HG03457 (cell line): ENCODE measurements at regions not wholly inside any gene's neighbourhood (a gene's known extent, or its start where the extent isn't known, plus 50 kb on each side); places are given as distances from the start of the nearest gene placed in this dataset.

ENCODE experiments used
- ATAC-seq: cut with Tn5 transposase; IDR thresholded peaks from one replicate; pipeline ENCODE4 v1.9.1; 2021; ENCODE audit warnings: moderate number of reproducible peaks; ENCODE audit not compliant: unreplicated experiment

GRCh38 chr2:129721236-129721635 lies 258.2 kb upstream of the RAB6C start:
- no peak for ATAC-seq

DNA sequence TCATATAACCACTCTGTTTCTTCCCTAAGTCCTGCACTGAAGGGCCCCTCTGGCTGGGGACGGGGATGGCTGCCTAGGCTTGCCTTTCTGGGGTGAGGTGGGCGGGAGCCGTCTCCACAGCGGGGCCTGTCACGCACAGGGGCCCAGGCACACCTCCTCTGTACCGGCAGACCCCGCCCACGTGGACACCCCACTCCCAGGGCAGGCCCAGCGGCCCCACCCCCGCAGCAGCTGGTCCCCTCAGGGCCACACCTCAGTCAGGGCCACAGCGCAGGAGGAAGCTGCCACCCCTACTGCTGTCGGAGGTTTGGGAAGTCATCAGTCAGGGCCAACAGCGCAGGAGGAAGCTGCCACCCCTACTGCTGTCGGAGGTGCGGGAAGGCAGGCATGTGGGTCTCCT lies 257.6 kb upstream of the RAB6C start:
- ATAC-seq = no peak

- no peak for ATAC-seq
Measured at GRCh38 chr2:129722306-129723019, 257.0 kb upstream of the RAB6C start.

GRCh38 chr2:129723277-129724020 lies 256.0 kb upstream of the RAB6C start:
- no peak for ATAC-seq

GRCh38 chr2:129724021-129724757 lies 255.3 kb upstream of the RAB6C start:
- no peak for ATAC-seq

DNA sequence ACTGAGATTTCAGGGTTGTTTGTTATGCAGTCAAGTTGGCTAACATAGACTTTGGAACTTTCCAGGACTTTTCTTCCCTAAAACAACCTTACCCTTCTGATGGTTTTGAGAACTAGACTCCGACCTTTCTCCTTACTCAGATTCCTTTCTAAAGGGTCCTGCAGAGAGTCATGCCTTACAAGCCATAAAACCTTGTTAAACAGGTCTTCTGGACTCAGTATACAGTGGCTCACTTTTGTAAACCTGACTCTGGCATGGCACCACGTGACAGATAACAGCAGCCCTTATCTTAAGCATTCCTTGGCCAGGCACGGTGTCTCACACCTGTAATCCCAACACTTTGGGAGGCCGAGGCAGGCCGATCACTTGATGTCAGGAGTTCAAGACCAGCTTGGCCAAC lies 253.2 kb upstream of the RAB6C start:
- ATAC-seq = no peak

GRCh38 chr2:129727286-129727685 lies 252.2 kb upstream of the RAB6C start:
- no peak for ATAC-seq

- ATAC-seq = no peak
Measured at GRCh38 chr2:129728035-129728972, 251.2 kb upstream of the RAB6C start.

GRCh38 chr2:129729011-129729410 lies 250.5 kb upstream of the RAB6C start:
- no peak for ATAC-seq

DNA sequence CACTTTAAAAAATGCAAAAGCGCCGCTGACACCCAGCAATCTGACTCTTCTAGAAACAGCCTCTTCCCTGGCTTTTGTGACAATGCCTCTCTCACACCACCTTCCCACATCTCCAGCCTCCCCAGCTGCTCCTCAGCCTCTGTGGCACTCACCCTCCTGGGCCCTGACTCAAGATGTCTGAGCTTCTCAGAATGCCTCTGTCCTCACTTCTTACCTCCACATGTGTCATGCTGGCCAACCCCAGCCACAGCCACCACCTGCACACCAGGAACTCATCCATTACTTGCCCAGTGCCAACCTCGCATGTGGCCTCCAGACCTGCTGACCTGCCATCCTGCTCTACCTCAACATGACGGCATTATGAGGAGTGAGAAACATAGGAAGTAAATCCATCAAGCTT lies 249.8 kb upstream of the RAB6C start:
- no peak for ATAC-seq

DNA sequence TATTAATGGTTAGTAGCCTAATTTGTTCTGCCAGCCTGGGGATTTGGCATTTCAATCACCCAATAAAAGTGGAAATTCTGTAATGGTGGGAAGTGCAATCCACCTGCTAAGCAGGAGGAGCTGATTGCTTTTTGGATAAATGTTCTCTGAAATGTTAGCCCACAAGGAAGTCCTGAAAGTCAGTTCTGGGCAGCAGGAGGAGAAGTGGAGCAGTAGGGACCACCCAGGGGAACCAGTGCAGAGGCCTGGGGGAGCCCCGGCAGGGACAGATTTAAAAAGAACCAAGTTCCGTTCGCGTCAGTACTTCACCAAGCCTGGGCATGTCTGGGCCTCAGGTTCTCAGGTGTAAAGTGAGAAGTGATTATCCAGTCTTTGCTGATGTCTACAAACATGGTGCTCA lies 248.5 kb upstream of the RAB6C start:
- ATAC-seq = no peak

DNA sequence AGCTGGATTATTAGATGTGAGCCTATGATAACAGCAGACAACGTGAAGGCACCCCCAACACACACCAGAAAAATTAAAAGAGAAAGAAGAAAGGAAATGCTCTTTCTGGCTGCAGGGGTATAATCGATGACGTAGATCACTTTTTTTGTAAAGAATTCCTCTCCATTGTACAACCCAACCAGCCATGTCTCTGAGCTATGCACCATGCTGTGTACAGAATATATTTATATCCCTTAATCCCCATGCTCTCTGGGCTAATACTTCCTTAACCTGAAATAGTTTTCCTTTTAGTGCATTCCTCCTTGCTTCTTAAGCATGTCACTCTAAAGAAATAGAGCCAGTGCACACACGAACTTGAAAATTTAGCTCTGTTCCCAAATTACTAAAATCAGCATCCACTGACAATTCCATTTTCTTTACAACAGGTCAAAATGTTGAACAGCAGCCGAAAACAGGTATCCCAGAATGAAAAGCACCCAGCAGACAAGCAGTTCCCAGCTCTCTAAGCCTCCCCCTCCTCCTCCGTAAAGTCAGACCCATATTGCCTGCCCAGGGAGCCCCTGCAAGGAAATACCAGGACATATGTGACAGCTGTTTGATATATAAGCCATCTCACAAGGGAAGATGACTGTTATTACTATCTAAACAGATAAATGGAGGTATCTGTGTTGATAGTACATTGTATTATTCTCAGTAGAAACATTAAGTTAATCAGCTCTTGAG lies 247.4 kb upstream of the RAB6C start:
- ATAC-seq = no peak

DNA sequence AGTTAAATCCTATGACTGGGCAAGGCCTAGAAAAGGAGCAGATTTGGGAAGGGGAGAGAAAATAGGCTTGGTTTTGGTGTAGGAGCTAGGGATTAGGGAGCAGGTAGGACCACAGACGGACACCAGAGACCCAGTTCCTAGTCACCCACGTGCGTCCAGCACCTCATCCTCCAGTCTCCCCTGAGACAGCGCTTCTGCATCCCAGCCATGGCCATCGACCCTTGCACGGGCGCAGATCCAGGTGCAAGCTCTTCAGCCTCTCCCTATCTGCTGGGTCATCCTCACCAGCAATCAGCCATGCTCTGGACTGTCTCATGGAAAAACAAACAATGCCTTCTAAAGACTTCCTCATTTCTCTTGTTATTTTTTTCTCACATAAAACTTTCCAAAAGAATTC lies 246.8 kb upstream of the RAB6C start:
- ATAC-seq = no peak

DNA sequence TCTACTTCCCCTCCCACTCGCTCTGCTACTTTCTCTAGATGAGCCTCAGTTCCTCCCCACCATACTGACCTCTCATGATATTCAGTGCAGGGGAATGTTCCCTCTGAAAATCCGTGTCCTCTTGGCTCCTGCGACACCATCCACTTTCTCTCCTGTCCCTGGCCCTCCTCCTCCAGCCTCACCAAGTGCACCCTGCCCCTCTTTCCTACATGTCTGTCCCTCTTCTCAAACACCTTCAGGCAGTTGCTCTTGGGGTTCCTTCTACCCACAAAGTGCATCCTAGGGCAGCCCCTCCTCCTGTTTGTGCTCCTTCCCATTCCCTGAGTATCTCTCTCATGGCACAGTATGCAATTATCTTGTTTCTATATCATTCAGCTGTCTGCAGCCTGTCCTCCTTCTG lies 246.4 kb upstream of the RAB6C start:
- ATAC-seq = no peak

- ATAC-seq = no peak
Measured at GRCh38 chr2:129733579-129733978, 245.9 kb upstream of the RAB6C start.

DNA sequence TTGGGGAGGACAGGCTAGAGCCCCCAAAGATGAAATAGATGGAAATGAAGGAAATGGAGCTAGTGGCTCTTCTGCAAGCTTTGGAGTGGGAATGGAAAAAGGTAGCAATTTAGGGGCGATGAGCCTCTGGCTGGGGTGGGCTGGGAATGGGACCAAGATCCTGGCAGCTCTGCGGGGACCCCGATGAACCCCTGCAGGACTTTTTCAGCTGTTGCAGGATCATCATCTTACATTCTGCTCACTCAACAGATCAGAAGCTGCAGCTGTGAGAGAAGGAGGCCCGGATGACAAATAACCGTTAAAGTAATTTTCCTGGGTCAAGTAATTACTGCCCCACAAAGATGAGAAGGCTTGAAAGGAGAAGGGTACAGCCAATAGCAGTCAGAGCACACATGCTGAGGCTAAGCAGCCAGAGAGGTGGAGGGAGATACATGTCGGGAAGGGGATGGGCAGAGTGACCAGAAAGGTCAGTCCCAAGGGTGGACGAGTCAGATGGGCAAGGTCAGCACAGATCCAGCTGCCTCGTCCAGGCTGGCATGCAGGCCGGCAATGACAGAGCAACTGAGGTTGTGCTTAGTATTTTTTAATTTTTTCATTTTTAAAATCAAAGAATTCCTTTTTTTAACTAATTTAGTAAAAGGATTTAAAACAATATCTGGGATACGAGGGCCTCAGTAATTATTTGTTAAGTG lies 245.0 kb upstream of the RAB6C start:
- no peak for ATAC-seq

GRCh38 chr2:129735576-129735975 lies 243.9 kb upstream of the RAB6C start:
- ATAC-seq = no peak

DNA sequence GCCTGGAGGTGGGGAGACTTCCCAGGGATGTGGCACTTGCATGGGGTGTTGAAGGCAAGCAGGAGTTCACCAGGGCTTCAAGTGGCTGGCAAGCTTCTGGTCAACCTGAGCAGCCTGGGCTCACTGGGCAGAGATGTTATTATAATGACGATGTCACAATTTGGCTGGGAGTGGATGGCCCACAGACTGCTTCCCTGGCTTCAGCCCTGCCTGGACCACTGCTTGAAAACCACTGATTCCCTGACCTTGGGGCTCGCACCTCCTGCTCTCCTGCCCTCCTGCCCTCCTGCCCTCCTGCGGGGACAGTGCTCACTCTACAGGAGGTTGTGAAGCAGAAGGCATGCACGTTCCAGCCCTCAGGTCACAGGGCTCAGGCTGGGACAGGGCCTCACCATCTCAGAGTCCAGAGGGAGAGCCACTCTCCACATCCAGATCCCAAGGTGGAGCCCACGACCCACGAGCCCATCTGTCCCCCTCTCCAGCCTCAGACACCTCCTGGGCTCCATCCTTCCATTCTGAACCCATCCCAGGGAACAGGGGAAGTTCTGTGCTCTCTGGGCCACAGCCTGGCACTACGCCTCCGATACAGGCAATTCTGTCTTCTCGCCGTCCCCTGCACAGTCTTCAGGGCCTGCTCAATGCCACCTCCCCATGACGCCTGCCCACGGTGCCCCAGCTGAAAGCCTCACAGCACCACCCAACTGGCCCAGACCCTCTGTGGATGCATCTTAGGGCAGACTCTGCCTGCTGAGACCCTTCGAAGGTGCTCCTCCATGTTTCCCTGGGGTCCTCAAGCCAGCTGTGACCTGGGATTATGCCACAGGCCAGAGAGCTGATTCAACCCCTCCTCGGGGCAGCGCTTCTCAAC lies 241.6 kb upstream of the RAB6C start:
- no peak for ATAC-seq

GRCh38 chr2:129738799-129739198 lies 240.7 kb upstream of the RAB6C start:
- no peak for ATAC-seq
